ENCODE measurements at regions not wholly inside any gene's neighbourhood (a gene's known extent, or its start where the extent isn't known, plus 50 kb on each side); places are given as distances from the start of the nearest gene placed in this dataset.

DNA sequence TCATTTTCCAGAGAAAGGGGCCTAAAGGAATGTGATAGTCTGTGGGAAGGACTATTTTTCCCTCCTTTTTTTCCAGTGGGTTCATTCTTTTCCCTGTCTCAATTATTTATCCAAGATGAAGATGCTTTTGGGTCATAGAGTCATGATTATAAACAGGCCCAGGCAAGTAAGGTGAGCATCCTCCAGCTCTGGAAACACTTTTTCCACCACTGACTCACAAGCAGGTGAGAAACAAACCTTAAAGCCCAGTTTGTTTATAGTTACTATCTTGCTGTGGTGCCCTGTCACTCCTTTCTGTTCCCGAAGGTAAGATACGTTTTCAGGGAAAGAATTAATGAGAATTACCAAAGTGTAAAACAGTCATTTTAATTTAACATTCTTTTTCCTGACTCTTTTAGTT lies 107.7 kb upstream of the IFNG-AS1 start:
- TF ChIP-seq, protein P1, sequence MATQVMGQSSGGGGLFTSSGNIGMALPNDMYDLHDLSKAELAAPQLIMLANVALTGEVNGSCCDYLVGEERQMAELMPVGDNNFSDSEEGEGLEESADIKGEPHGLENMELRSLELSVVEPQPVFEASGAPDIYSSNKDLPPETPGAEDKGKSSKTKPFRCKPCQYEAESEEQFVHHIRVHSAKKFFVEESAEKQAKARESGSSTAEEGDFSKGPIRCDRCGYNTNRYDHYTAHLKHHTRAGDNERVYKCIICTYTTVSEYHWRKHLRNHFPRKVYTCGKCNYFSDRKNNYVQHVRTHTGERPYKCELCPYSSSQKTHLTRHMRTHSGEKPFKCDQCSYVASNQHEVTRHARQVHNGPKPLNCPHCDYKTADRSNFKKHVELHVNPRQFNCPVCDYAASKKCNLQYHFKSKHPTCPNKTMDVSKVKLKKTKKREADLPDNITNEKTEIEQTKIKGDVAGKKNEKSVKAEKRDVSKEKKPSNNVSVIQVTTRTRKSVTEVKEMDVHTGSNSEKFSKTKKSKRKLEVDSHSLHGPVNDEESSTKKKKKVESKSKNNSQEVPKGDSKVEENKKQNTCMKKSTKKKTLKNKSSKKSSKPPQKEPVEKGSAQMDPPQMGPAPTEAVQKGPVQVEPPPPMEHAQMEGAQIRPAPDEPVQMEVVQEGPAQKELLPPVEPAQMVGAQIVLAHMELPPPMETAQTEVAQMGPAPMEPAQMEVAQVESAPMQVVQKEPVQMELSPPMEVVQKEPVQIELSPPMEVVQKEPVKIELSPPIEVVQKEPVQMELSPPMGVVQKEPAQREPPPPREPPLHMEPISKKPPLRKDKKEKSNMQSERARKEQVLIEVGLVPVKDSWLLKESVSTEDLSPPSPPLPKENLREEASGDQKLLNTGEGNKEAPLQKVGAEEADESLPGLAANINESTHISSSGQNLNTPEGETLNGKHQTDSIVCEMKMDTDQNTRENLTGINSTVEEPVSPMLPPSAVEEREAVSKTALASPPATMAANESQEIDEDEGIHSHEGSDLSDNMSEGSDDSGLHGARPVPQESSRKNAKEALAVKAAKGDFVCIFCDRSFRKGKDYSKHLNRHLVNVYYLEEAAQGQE (tag by site-specific recombination; IDR thresholded peaks at IDR 0.05): no peak
- TF ChIP-seq ZXDB (tag by site-specific recombination; IDR thresholded peaks at IDR 0.05) (no peak), CTCF (tag by site-specific recombination; IDR thresholded peaks at IDR 0.05) (no peak), KLF9 (tag by site-specific recombination; IDR thresholded peaks at IDR 0.05; ENCODE audit: low read depth) (no peak), RBAK (tag by site-specific recombination; IDR thresholded peaks at IDR 0.05) (no peak), ZBTB49 (tag by site-specific recombination; IDR thresholded peaks at IDR 0.05; ENCODE audit: low read depth) (no peak), ZNF16 (tag by site-specific recombination; IDR thresholded peaks at IDR 0.05; ENCODE audit: low read depth) (no peak), ZNF274 (IDR thresholded peaks at IDR 0.05; ENCODE audit: low read length) (no peak), ZNF274 (tag by site-specific recombination; IDR thresholded peaks at IDR 0.05; ENCODE audit: borderline replicate concordance) (no peak), ZNF561 (tag by site-specific recombination; IDR thresholded peaks at IDR 0.05; ENCODE audit: borderline replicate concordance) (no peak), ZNF155 (tag by site-specific recombination; IDR thresholded peaks at IDR 0.05) (no peak), ZNF670 (tag by site-specific recombination; IDR thresholded peaks at IDR 0.05; ENCODE audit: low read depth) (no peak)

All from HEK293 (cell line).